Middle frontal gyrus (tissue), 1 donor: ENCODE measurements at regions not wholly inside any gene's neighbourhood (a gene's known extent, or its start where the extent isn't known, plus 50 kb on each side); places are given as distances from the start of the nearest gene placed in this dataset.

ENCODE experiments used
- DNase-seq: peaks from one replicate; pipeline ENCODE4 v3.0.0-alpha.2; 2015; ENCODE audit warnings: low spot score; ENCODE audit errors: extremely low spot score

- no peak for DNase-seq
Measured at GRCh38 chr7:119392-120163, 72.8 kb upstream of the FAM20C start.

- DNase-seq: no peak
Measured at GRCh38 chr7:120164-120991, 72.0 kb upstream of the FAM20C start.

GRCh38 chr7:121002-121785 is 71.2 kb upstream of the FAM20C start:
- DNase-seq: no peak

- DNase-seq: no peak
Measured at GRCh38 chr7:123237-123636, 69.1 kb upstream of the FAM20C start.

- DNase-seq: no peak
Measured at GRCh38 chr7:124130-124949, 68.0 kb upstream of the FAM20C start.

GRCh38 chr7:125061-125475 is 67.3 kb upstream of the FAM20C start:
- DNase-seq: no peak

- DNase-seq: no peak
Measured at GRCh38 chr7:125661-126060, 66.7 kb upstream of the FAM20C start.

- DNase-seq: no peak
Measured at GRCh38 chr7:126368-126767, 66.0 kb upstream of the FAM20C start.

GRCh38 chr7:127064-127598 is 65.2 kb upstream of the FAM20C start:
- no peak for DNase-seq

GRCh38 chr7:128171-129080 is 63.9 kb upstream of the FAM20C start:
- DNase-seq: no peak

- DNase-seq: peak; percentile 66
Measured at GRCh38 chr7:129366-130221, 62.8 kb upstream of the FAM20C start.

GRCh38 chr7:130222-130572 is 62.2 kb upstream of the FAM20C start:
- DNase-seq: no peak

- DNase-seq: no peak
Measured at GRCh38 chr7:130875-131780, 61.2 kb upstream of the FAM20C start.

GRCh38 chr7:131781-132482 is 60.4 kb upstream of the FAM20C start:
- DNase-seq: peak; percentile 50

GRCh38 chr7:132899-133298 is 59.5 kb upstream of the FAM20C start:
- DNase-seq: no peak

GRCh38 chr7:133470-133869 is 58.9 kb upstream of the FAM20C start:
- no peak for DNase-seq

- DNase-seq: no peak
Measured at GRCh38 chr7:134029-134428, 58.3 kb upstream of the FAM20C start.
